ENCODE measurements at regions not wholly inside any gene's neighbourhood (a gene's known extent, or its start where the extent isn't known, plus 50 kb on each side); places are given as distances from the start of the nearest gene placed in this dataset.
"Not testable (repeated sequence)": the region's sequence is repeated elsewhere in the genome, so short reads cannot be mapped to it uniquely, and the experiment has no call there.

DNA sequence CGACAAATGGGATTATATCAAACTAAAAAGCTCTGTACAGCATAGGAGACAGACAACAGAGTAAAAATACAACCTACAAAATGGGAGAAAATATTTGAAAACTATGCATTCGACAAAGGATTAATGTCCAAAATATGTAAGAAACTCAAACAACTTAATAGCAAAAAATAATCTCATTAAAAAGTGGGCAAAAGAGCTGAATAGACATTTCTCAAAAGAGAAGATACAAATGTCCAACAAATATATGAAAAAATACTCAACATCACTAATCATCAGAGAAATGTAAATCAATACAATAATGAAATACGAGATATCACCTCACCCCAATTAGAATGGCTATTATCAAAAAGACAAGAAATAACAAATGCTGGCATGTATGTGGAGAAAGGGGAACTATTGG is 272.9 kb downstream of the KLHL13 start:
- intact Hi-C loops (cut with micrococcal nuclease), result no loop called here

DNA sequence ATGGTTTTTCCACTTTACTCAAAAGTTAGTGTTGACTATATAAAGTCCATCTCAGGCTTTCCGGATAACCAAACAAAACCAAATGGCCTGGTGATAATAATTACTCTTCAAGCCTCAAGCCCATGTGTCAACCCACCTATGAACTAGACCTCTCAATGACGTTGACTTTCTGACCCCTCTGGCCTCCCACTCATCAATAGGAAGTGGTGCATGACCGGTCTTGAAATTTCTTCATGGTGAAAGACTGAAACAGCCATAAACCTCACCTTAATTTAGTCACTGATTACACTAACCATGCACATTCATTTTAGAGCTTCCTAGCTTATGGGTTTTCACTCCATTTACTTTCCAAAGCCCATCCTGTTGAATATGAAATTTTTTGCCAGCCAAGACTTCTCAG is 276.0 kb downstream of the KLHL13 start:
- intact Hi-C loops (cut with micrococcal nuclease), result no loop called here

DNA sequence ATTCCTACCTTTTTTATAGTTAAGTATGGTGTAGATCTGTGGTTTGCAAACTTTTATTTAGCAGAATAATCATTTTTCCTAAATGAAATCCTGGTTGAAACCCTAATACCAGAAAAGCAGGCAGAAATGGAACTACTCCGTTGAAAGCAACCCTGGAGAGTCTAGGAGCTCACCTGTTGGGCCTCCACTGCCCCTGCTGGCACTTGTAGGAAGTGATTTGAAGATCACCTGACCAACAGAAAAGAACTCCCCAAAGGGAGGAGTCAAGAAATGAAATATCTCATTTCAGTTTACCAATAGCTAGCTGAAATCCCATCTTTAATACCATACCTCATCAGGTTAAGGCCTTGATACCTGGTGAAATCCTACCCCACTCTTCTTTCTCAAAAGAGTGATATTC is 277.1 kb downstream of the KLHL13 start:
- intact Hi-C loops (cut with micrococcal nuclease), result no loop called here

DNA sequence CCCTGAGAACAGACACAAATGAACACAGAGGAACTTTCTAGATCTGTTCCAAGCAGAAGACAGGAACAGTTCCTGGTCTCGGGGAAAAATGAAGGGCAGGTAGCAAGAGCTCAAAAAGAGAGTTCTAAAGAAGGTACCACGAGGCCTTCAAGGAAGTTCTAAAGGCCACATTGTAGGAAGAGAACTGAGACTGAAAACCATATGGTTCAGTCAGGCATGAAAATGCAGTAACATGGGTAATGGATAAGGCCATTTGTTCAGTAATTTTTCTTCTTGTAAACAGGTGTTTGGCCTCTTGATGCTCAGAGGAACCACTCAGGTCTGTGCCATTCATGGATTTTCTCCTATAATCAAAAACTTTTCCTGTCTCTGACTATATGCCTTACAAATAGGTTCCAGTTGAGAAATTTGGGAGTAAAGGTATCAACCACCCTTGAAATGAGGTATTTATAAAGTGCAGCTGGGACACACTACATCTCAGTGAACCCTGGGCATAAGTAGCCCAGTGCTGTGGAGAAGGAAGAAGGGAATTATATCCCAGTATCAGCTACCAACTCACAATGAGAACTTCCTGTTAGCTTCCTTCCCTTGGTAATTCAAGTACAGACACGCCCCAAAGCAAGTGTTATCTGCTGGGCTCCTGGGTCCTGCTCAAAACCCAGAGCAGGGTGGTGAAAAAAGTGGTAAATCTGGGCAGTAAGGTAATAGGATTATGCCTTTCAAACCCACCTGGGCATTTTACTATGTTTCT is 277.9 kb downstream of the KLHL13 start:
- intact Hi-C loops (cut with micrococcal nuclease), result no loop called here

DNA sequence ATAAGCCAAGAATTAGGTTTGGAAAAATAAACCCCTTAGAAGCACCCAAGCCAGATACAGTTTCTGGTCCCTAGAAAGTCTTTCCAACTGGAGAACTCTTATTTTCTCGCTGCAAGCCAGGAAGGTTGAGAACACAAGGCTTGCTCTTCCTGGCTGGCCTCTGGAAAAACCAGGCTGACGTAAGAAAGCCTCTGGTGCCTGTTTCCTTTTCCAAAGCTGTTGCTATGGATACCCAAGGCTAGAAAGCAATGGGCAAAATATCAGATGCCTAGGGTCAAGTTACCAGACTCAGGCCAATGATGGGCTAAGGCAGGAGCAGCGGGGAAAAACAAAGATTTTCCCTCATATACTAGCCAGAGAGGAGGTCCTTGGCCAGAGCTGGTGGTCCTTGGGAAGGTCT is 281.6 kb downstream of the KLHL13 start:
- intact Hi-C loops (cut with micrococcal nuclease), result no loop called here

DNA sequence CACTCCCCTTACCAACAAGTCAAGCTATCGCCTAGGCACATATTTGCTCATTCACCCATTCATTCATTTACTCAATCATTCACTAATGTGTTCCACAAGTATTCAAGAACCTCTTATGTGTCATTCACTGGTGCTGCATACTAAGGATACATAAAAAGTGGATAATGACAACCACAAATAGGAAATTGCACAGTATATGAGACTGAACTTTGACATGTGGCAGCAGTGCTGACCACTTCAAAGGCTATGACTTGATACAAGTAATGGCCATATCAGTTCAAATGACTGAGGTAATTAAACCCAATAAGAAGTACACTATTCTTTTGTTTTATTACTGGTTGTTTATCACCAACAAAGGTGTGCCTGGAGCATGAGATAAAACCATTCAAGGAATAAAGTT is 282.5 kb downstream of the KLHL13 start:
- intact Hi-C loops (cut with micrococcal nuclease), result no loop called here

DNA sequence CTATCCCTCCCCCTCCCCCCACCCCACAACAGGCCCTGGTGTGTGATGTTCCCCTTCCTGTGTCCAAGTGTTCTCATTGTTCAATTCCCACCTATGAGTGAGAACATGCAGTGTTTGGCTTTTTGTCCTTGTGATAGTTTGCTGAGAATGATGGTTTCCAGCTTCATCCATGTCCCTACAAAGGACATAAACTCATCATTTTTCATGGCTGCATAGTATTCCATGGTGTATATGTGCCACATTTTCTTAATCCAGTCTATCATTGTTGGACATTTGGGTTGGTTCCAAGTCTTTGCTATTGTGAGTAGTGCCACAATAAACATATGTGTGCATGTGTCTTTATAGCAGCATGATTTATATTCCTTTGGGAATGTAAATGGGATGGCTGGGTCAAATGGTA is 295.1 kb downstream of the KLHL13 start:
- intact Hi-C loops (cut with micrococcal nuclease), result not testable (repeated sequence)

DNA sequence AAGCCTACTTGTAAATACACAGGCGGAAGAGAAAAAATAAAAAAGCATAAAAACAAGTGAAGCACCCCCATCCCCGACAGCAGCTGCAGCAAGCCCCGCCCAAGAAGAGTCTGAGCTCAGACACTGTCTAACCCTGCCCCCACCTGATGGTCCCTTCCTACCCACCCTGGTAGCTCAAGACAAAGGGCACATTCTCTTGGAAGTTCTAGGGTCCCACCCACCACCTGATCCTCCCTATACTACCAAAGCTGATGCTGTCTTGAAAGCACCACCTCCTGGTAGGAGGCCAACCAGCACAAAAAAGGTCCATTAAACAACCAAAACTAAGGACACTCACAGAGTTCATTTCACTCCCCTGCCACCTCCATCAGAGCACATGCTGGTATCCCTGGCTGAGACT is 308.2 kb downstream of the KLHL13 start:
- intact Hi-C loops (cut with micrococcal nuclease), result no loop called here

DNA sequence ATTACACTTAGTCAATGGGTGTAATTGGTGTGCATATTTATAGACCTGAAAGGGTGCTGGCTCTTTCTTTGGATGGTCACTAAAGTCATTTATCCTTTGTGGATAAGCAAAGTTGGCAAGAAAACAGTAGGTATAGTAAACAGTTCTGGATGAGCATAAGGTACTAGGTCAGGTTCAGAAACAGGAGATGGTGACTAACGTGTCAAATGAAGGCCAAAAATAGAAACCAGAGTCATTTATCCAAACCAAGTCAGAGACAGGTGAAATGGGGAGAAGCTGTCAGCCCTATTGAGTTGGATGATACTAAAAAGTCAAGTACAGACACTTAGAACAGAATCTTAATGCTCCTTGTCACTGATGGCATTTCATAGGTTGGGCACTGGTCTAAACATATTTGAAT is 313.1 kb downstream of the KLHL13 start:
- intact Hi-C loops (cut with micrococcal nuclease), result no loop called here

DNA sequence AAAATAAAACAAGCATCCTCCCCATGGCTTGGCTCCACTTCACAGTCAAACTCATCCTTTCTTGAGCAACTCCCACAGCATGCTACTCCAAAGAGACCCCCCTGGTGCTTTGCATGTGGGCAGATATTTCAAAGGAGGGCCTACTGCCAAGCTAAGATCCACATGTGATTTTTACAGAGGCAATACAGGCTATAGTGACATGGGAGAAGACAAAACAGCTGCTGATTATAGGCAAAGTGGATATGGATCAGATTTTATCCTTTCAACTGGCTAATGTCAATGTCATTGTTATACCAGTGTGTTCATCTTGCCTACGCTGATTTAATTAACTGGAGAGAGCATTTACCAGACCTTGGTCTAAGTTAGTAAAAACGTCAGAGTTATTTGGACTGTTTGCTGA is 328.3 kb downstream of the KLHL13 start:
- intact Hi-C loops (cut with micrococcal nuclease), result no loop called here

DNA sequence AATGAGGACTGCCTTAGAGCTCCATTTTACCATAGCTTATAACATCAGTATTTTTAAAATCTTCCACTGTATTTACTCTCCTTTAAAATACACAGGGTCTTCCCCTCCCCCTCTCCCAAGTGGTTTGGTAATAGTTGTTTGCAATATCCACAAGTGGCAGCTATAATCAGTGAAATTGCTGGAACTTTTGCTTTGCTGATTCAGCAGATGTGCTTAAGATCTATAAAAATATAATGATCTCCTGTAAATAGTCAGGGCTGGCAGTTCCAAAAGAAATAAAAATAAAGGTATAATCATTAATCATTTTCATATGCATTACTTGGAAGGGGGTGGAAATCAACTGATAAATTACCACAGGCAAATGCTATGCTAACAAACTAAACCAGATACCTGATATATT is 345.2 kb downstream of the KLHL13 start:
- intact Hi-C loops (cut with micrococcal nuclease), result no loop called here

DNA sequence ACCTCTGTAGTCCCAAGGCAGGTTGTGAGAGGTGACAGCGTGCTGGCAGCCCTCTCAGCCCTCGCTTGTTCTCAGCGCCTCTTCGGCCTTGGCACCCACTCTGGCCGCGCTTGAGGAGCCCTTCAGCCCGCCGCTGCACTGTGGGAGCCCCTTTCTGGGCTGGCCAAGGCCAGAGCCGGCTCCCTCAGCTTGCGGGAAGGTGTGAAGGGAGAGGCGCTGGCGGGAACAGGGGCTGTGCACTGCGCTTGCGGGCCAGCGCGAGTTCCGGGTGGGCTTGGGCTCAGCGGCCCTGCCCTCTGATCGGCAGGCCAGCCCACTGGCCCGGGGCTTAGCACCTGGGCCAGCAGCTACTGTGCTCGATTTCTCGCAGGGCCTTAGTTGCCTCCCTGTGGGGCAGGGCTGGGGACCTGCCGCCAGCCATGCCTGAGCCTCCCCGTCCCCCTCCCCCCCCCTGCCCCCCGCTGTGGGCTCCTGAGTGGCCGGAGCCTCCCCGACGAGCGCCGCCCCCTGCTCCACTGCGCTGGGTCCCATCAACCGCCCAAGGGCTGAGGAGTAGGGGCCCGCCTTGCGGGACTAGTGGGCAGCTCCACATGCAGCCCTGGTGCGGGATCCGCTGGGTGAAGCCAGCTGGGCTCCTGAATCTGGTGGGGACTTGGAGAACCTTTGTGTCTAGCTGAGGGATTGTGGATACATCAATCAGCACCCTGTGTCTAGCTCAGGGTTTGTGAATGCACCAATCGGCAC is 347.6 kb downstream of the KLHL13 start:
- intact Hi-C loops (cut with micrococcal nuclease), result no loop called here

DNA sequence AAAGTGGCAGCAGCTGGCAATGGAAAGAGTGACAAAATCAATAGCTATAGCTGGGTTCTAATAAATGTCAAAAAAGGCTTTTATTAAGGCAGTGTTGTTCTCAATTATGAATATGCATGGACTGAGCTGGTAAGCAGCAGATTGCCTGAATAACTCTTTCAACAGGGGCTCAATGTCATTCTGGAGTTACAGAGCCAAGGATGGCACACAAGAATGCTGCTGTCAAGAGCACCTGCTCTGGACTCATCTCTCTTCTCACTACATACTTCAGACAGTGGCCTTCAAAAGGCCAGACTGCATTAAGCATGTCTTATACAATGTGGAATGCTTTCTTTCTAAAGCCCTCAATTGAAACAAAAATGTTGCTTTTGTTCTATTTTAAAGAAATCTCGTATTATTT is 351.4 kb downstream of the KLHL13 start:
- intact Hi-C loops (cut with micrococcal nuclease), result no loop called here

DNA sequence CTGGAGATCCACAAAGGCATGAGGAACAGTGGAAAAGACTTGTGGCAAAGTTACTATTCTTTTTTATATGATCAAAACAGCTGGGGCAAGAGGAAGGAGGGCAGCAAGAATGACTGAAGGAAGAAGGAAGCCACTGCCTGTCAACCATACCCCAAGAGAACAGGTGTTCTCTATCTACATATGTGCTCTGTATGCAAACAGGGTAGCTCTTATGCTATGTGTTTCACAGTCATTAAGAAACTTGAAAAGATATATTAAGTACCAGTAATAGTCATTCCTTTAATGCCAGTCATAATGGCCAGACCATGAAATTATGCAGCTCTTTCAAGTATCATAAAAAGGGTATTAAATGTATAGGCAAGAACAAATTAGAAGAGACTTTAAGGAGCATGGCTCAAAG is 363.9 kb downstream of the KLHL13 start:
- intact Hi-C loops (cut with micrococcal nuclease), result no loop called here

DNA sequence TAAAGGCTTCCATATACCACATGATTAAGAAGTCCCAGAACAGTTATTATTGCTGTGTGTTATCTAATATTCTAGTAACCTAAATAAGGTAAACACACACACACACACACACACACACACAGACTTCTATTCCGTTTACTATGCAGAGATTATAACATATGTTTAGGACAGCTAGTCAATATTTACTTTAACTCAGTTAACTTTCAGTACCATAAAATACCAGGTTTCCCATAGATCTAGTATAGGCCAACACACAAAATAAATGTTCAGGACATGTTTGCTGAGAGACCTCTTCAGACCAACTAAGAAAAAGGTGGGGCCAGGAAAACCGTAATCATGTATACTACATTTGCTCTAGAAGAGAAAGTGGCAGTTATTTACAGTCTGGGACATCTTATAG is 365.5 kb downstream of the KLHL13 start:
- intact Hi-C loops (cut with micrococcal nuclease), result no loop called here

DNA sequence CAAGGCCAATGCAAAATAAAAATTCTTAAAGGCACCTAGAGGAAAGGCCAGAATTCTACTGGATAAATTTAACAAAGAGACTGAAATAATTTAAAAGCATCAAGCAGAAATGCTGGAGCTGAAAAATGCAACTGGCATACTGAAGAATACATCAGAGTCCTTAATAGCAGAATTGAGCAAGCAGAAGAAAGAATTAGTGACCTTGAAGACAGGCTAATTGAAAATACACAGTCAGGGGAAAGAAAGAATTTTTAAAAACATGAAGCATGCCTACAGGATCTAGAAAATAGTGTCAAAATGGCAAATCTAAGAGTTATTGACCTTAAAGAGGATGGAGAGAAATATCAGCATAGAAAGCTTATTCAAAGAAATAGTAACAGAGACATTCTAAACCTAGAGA is 371.7 kb downstream of the KLHL13 start:
- intact Hi-C loops (cut with micrococcal nuclease), result no loop called here

DNA sequence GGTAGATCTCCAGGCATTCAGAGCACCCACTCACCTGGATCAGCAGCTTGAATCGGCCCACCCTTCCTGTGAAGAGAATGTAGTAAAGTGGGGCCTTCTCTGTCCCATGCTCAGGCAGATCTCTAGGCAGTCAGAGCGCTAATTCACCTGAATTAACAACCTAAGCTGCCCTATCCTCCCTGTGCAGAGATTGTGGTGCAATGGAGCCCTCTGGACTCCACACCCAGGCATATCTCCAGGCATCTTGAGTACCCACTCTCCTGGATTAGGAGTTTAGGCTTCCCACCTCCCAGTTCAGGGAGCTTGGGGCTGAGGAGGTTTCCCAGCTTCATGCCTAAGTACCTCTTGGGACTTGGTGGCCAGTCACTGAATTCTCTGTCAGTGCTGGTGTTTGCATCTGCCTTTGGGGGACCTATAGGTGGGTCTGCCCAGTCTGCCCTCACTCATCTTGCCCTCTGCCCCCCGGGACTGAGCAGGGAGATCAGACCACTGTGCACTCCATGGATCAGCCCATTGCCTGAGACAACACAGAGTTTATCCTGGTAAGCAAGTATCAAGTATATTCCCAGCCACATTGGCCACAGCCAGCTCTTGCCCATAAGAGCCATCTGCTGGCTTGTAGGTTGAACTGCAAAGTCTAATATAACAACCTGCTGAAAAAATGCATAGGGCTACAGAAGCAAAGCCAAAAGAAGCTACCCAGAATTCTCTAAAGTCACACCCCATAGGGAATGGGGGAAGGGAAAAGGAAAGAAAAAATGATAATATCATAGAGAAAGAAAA is 372.9 kb downstream of the KLHL13 start:
- intact Hi-C loops (cut with micrococcal nuclease), result no loop called here

DNA sequence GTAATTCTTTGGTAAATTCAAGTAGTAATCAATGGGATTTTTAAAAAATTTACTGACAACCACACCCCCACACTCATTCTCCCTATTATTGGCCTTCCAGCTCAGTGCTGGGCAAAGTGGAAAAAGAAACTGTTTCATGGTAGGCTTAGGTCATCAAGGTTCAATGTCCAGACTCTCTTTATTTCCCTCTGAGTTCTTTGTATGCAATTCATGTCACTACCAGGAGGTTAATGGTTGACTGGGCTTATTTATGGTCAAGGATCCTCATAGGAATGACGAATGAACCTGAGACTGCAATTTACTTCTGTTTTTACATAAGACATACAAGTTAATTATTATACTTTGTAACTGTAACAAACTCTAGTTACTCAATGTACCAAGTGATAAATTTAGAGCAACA is 403.2 kb downstream of the KLHL13 start:
- intact Hi-C loops (cut with micrococcal nuclease), result no loop called here

DNA sequence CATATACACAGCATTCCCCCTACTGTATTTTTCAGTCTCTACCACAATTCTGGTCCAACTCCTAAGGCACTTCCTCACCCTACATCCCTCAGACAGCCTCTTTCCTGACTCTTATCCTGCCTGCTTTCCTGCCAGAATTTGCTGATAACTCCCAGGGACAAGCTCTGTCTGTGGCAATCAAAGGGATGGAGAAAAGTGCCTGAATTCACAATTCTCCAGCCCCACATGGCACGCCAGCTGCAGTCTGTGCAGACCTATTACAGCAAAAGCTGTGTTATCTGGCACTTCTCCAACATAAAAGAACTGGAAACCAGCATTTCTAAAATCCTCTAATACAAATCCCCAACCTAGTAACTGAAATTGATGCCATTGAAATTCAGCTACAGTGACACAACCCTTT is 404.8 kb downstream of the KLHL13 start:
- intact Hi-C loops (cut with micrococcal nuclease), result no loop called here

DNA sequence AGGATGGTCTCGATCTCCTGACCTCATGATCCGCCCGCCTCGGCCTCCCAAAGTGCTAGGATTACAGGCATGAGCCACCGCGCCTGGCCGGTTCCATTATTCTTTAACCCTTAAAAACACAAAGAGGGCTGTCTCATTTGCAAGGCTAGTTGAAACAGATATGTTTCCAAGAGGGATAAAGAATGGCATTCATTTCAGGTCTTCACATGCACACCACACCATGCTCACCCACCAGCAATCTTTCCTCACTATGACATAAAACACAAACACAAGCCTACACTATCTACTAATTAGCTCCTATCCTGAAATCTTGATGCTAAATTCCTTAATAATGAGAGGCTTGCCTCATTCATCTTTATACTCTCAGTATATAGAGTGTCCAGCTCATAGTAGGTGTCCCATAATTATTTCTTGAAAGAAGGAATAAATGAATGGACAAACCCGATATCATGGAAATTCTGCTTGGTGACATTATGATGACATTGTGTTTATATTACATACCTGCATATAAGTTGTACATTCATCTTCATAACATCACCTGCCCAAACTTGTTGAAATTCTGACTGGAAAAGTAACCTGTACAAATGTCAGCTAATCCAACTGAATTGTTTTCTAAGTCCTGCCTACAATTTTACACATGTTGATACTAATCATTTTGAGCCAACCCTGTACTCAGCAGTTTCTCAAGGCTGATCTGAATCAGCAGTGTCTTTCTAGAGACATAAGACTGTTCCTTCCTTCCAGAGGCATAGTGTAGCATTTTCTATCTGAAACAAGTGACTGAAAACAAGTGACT is 408.5 kb downstream of the KLHL13 start:
- intact Hi-C loops (cut with micrococcal nuclease), result loop anchor here (10.0 kb wide), 1 partner anchor 1503 kb away; no protein-coding TSS in a partner anchor

DNA sequence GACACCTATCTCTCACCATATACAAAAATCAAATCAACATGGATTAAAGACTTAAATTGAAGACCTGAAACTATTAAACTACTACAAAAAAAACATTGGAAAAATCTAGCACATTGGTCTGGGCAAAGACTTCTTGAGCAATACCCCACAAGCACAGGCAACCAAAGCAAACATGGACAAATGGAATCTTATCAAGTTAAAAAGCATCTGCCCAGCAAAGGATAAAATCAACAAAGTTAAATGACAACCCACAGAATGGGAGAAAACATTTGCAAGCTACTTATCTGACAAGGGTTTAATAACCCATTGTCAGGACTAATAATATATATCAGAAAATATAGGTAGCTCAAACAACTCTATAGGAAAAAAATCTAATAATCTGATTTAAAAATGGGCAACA is 415.6 kb downstream of the KLHL13 start:
- intact Hi-C loops (cut with micrococcal nuclease), result loop anchor here (10.0 kb wide), 1 partner anchor 1496 kb away; no protein-coding TSS in a partner anchor

Measured in T-helper 1 cell treated with Interleukin-12 subunit alpha and Interleukin-12 subunit beta and Interleukin-4 antibody, amounts not matched to agents 30 ng/mL and 1 ng/mL, for 36 hours (primary cell).